ENCODE measurements at regions not wholly inside any gene's neighbourhood (a gene's known extent, or its start where the extent isn't known, plus 50 kb on each side); places are given as distances from the start of the nearest gene placed in this dataset.

DNA sequence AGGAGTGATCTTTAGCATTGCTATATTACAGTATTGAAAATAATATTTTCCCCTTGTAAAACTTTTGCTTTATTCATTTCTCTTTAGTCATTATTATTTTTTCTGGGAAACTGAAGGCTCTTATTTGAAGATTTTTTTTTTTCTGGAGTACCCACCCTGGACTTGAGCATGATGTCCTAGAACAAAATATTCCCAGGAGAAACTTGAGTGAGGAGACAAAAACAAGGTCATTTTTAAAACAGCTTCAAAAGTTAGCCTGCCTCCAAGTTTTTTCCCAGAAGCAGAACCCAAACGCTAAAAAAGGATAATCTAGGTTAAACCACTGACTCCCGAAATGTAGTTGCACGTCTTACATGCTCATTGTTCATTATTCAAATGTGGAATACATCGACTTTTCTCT, 160.2 kb upstream of the KCTD3 start:
- CTCF ChIA-PET, result no interaction called here
- Histone ChIP-seq H3K4me3 (ENCODE audit: low read depth, low read length) (no peak overlapping the region), H3K36me3 (ENCODE audit: control insufficient read depth in 2 of 2, insufficient read depth in 1 of 2, low read length in 2 of 2) (no peaks in the 10 kb centered on the region), H3K27ac (ENCODE audit: extremely low read depth, low read depth, low read length) (no peak overlapping the region), H3K9me3 (ENCODE audit: control insufficient read depth, insufficient read depth, low read depth, low read length) (no peaks in the 10 kb centered on the region), H3K4me1 (ENCODE audit: control insufficient read depth, insufficient read depth, low read length) (no peaks in the 10 kb centered on the region)
- TF ChIP-seq ZBTB49 (tag by site-specific recombination; IDR thresholded peaks at IDR 0.05; ENCODE audit: low read depth) (no peak), BCL6B (tag by site-specific recombination; IDR thresholded peaks at IDR 0.05) (no peak), FEZF1 (tag by site-specific recombination; IDR thresholded peaks at IDR 0.05) (no peak), GLIS1 (tag by site-specific recombination; IDR thresholded peaks at IDR 0.05) (no peak), ZNF510 (tag by site-specific recombination; IDR thresholded peaks at IDR 0.05; ENCODE audit: insufficient replicate concordance) (no peak), ZNF48 (tag by site-specific recombination; IDR thresholded peaks at IDR 0.05) (no peak), ZNF211 (tag by site-specific recombination; IDR thresholded peaks at IDR 0.05; ENCODE audit: low read depth) (no peak)
- POLR2A ChIA-PET, result no interaction called here

- no peaks in the 10 kb centered on the region for H3K4me1 ChIP-seq (ENCODE audit: control insufficient read depth, insufficient read depth, low read length)
- no peaks in the 10 kb centered on the region for H3K9me3 ChIP-seq (ENCODE audit: control insufficient read depth, insufficient read depth, low read depth, low read length)
- H3K27ac ChIP-seq (ENCODE audit: extremely low read depth, low read depth, low read length), result no peak overlapping the region
- H3K36me3 ChIP-seq (ENCODE audit: control insufficient read depth in 2 of 2, insufficient read depth in 1 of 2, low read length in 2 of 2), result no peaks in the 10 kb centered on the region
- ChIA-PET CTCF (no interaction called here), POLR2A (no interaction called here)
- H3K4me3 ChIP-seq (ENCODE audit: low read depth, low read length), result no peak overlapping the region
- TF ChIP-seq ZFP69B (tag by site-specific recombination; IDR thresholded peaks at IDR 0.05), result no peak
- no peak for TF ChIP-seq ZFP3 (tag by site-specific recombination; IDR thresholded peaks at IDR 0.05; ENCODE audit: low read depth)
- no peak for TF ChIP-seq ZNF280D (tag by site-specific recombination; IDR thresholded peaks at IDR 0.05)
- TF ChIP-seq ZNF174 (tag by site-specific recombination; IDR thresholded peaks at IDR 0.05), result no peak
- no peak for TF ChIP-seq ZBTB11 (tag by site-specific recombination; conservative IDR thresholded peaks at IDR 0.05; ENCODE audit: low read depth)
- no peak for TF ChIP-seq ZNF513 (tag by site-specific recombination; IDR thresholded peaks at IDR 0.05)
- TF ChIP-seq ZNF175 (tag by site-specific recombination; IDR thresholded peaks at IDR 0.05), result no peak
- TF ChIP-seq ZNF837 (tag by site-specific recombination; IDR thresholded peaks at IDR 0.05), result no peak
- no peak for TF ChIP-seq IKZF3 (tag by site-specific recombination; IDR thresholded peaks at IDR 0.05)
- TF ChIP-seq ZNF658 (tag by site-specific recombination; IDR thresholded peaks at IDR 0.05), result no peak
- TF ChIP-seq YY2 (tag by site-specific recombination; IDR thresholded peaks at IDR 0.05), result no peak
- TF ChIP-seq KLF16 (tag by site-specific recombination; IDR thresholded peaks at IDR 0.05), result no peak
- TF ChIP-seq ZNF48 (tag by site-specific recombination; IDR thresholded peaks at IDR 0.05), result no peak
- TF ChIP-seq WT1 (tag by site-specific recombination; IDR thresholded peaks at IDR 0.05), result no peak
- no peak for TF ChIP-seq ZNF830 (tag by site-specific recombination; IDR thresholded peaks at IDR 0.05; ENCODE audit: low read depth)
- TF ChIP-seq SP3 (tag by site-specific recombination; IDR thresholded peaks at IDR 0.05), result no peak
- TF ChIP-seq ZNF416 (tag by site-specific recombination; IDR thresholded peaks at IDR 0.05), result no peak
- TF ChIP-seq ZNF335 (tag by site-specific recombination; conservative IDR thresholded peaks at IDR 0.05), result no peak
Observed at GRCh38 chr1:215407575-215407974, 159.5 kb upstream of the KCTD3 start.

Measured in HEK293 (cell line).